H1 (cell line): ENCODE measurements at regions not wholly inside any gene's neighbourhood (a gene's known extent, or its start where the extent isn't known, plus 50 kb on each side); places are given as distances from the start of the nearest gene placed in this dataset.
A peak's percentile ranks its signal among the peaks of the same experiment; 100 is the strongest.

Source experiments
- BCL11A ChIP-seq, 2 experiments: IDR thresholded peaks; one replicate each; pipeline ENCODE4 v1.6.1; 2011; ENCODE audit warnings: low read depth in 2 of 2, low read length in 2 of 2, mild to moderate bottlenecking in 2 of 2
- BRCA1 ChIP-seq: IDR thresholded peaks from 2 replicates; pipeline ENCODE4 v1.6.1; 2012; ENCODE audit warnings: low read depth, low read length, improper control_type of control experiment
- EP300 ChIP-seq, 2 experiments: IDR thresholded peaks; 1 replicate in 1 of 2; 2 replicates in 1 of 2; pipeline ENCODE4 v1.6.1; 2011 to 2012; ENCODE audit warnings: low read depth in 2 of 2, low read length in 2 of 2, mild to moderate bottlenecking in 2 of 2, borderline replicate concordance in 1 of 2, inconsistent platforms in 1 of 2, moderate library complexity in 1 of 2
- EZH2 ChIP-seq: fragments of 200-600 bp; sonication (generic); IDR thresholded peaks from 2 replicates; pipeline ENCODE4 v1.7.1; 2012; ENCODE audit warnings: low read depth, mild to moderate bottlenecking, moderate library complexity, low read length, inconsistent platforms; ENCODE audit not compliant: severe bottlenecking
- POLR2A ChIP-seq, 2 experiments: IDR thresholded peaks; 1 replicate in 1 of 2; 2 replicates in 1 of 2; pipeline ENCODE4 v1.6.1; 2011; ENCODE audit warnings: low read depth in 2 of 2, low read length in 2 of 2, mild to moderate bottlenecking in 2 of 2; ENCODE audit errors: control extremely low read depth in 1 of 2
- POLR2AphosphoS5 ChIP-seq: IDR thresholded peaks from 2 replicates; pipeline ENCODE4 v1.6.1; 2011; ENCODE audit warnings: low read depth, low read length
- RNF2 ChIP-seq: fragments of 200-900, 300-1000 bp; sonication (generic); IDR thresholded peaks from 2 replicates; pipeline ENCODE4 v1.7.1; 2016; ENCODE audit warnings: borderline replicate concordance, low read depth, mild to moderate bottlenecking, antibody characterized with exemption, low read length; ENCODE audit not compliant: poor library complexity, severe bottlenecking; ENCODE audit errors: missing control alignments
- TF ChIP-seq, protein P1 (sequence below), 3 experiments: IDR thresholded peaks; 1 replicate in 2 of 3; 2 replicates in 1 of 3; pipeline versions ENCODE4 v1.5.1 to v1.6.1; 2011; ENCODE audit warnings: low read length in 3 of 3, mild to moderate bottlenecking in 3 of 3, inconsistent platforms in 2 of 3, low read depth in 1 of 3, moderate library complexity in 1 of 3; ENCODE audit not compliant: insufficient read depth in 1 of 3; ENCODE audit errors: control extremely low read depth in 1 of 3

DNA sequence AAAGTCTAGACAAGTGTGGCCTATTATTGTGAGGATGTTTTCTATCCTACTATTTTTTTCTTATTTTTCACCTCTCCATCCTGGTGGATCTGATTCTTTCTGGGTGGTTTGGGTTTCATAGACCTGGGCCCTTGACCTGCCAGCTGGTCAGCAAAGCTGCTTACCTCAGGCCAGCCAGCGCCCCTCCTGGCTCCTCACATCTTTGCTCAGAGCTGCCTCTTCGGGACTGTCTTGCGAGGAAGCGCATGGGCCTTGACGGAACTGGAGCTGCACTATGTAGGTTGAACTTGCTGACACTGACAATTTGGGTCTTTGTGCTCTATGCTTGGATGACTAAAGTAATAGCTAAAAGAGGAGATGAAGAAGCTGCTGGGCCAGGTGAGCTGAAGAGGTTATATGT is 138.5 kb upstream of the SYT6 start:
- TF ChIP-seq, protein P1, sequence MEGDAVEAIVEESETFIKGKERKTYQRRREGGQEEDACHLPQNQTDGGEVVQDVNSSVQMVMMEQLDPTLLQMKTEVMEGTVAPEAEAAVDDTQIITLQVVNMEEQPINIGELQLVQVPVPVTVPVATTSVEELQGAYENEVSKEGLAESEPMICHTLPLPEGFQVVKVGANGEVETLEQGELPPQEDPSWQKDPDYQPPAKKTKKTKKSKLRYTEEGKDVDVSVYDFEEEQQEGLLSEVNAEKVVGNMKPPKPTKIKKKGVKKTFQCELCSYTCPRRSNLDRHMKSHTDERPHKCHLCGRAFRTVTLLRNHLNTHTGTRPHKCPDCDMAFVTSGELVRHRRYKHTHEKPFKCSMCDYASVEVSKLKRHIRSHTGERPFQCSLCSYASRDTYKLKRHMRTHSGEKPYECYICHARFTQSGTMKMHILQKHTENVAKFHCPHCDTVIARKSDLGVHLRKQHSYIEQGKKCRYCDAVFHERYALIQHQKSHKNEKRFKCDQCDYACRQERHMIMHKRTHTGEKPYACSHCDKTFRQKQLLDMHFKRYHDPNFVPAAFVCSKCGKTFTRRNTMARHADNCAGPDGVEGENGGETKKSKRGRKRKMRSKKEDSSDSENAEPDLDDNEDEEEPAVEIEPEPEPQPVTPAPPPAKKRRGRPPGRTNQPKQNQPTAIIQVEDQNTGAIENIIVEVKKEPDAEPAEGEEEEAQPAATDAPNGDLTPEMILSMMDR (IDR thresholded peaks at IDR 0.05; ENCODE audit: control extremely low read depth in 1 of 3, insufficient read depth in 1 of 3, low read depth in 1 of 3, low read length in 3 of 3) = peak; percentile 14 to 24 (median 21); a peak in 2 of 4 replicates
- TF ChIP-seq EP300 (IDR thresholded peaks at IDR 0.05; ENCODE audit: borderline replicate concordance in 1 of 2, low read depth in 2 of 2, low read length in 2 of 2) (no peak), BRCA1 (no peak), RNF2 (no peak), EZH2 (no peak), POLR2AphosphoS5 (no peak), POLR2A (IDR thresholded peaks at IDR 0.05; ENCODE audit: control extremely low read depth in 1 of 2, low read depth in 2 of 2, low read length in 2 of 2) (no peak), BCL11A (IDR thresholded peaks at IDR 0.05; ENCODE audit: low read depth in 2 of 2, low read length in 2 of 2) (no peak)
